ENCODE measurements at regions not wholly inside any gene's neighbourhood (a gene's known extent, or its start where the extent isn't known, plus 50 kb on each side); places are given as distances from the start of the nearest gene placed in this dataset.
A peak's percentile ranks its signal among the peaks of the same experiment; 100 is the strongest.

- ATAC-seq (no peak), DNase-seq (ENCODE audit: low spot score) (no peak)
Measured at GRCh38 chr10:130913844-130914243, 397.7 kb downstream of the TCERG1L start.

GRCh38 chr10:130914367-130914766 is 397.2 kb downstream of the TCERG1L start:
- ATAC-seq (no peak), DNase-seq (ENCODE audit: low spot score) (no peak)

DNA sequence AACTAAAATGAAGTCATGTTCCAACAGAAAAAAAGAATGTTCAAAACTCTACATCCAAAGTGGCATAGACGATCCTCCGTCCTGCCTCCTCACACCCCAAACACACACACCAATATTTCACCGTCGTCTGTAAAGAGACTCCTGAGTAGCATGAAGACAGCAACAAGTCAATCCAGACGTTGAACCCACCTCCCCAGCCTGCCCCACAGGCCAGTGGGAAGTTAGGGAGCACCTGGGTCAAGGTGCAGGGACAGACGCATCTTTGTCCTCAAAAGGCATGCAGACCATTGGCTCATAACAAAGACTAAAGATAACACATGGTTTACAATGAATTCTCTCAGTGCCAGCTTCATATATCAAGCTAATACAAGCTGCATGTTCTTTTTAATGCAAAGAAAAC is 396.5 kb downstream of the TCERG1L start:
- DNase-seq (ENCODE audit: low spot score), result no peak
- no peak for ATAC-seq

DNA sequence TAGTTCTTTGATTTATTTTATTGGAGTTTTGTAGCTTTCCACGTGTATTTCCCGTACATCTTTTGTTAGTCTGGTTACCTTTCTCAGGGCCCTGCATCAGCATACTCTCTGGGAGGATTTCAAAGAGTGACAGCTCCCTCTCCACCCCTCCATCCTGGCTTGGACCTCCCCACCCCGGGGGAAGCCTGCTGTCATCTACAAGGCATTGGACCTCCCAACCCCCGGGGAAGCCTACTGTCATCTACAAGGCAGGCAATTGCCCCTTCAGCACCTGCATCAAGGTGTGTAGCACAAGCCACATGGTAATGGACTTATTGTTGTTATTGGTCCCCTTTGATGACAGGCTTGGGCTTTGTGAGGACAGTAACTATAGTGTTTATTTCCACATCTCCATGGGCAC is 390.1 kb downstream of the TCERG1L start:
- ATAC-seq, result no peak
- DNase-seq (ENCODE audit: low spot score), result no peak

GRCh38 chr10:130921911-130922440 is 389.5 kb downstream of the TCERG1L start:
- ATAC-seq (no peak), DNase-seq (ENCODE audit: low spot score) (no peak)

GRCh38 chr10:130923596-130923995 is 387.9 kb downstream of the TCERG1L start:
- ATAC-seq (no peak), DNase-seq (ENCODE audit: low spot score) (no peak)

- DNase-seq (ENCODE audit: low spot score), result no peak
- peak; percentile 57 for ATAC-seq
Measured at GRCh38 chr10:130924138-130924819, 387.2 kb downstream of the TCERG1L start.

DNA sequence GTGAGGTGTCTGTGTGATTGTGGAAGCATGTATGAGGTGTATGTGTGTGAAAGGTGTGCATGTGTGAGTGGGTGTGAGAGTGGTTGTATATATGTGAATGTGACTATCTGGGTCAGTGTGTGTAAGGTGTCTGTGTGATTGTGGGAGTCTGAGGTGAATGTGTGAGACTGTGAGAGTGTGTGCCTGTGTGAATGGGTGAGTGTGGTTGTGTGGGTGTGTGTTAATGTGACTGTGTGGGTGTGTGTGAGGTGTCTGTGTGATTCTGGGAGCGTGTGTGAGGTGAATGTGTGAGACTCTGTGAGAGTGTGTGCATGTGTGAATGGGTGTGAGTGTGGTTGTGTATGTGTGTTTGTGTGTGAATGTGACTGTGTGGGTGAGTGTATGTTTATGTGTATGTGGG is 385.1 kb downstream of the TCERG1L start:
- no peak for DNase-seq (ENCODE audit: low spot score)
- ATAC-seq, result no peak

- DNase-seq (ENCODE audit: low spot score), result no peak
- ATAC-seq, result no peak
Measured at GRCh38 chr10:130927157-130927556, 384.4 kb downstream of the TCERG1L start.

DNA sequence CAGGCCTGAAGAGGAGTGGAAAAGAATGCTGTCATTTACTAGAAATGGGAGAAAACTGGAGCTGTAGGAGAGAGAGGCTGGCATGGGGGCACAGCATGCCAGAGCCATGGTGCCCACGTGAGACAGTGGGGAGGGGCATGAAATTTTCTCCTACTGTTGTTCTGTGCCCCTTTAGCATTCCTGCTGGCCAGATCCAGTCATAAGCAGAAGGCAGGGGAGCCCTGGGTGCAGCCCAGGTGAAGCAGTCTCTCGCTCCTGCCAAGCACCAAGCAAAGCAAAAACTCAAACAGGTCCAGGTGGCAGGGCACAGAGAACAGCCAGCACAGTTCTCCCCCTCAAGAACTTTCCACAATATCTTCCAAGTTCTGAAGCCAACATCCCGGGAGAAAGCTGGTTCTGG is 383.2 kb downstream of the TCERG1L start:
- ATAC-seq, result no peak
- DNase-seq (ENCODE audit: low spot score), result no peak

- no peak for DNase-seq (ENCODE audit: low spot score)
- ATAC-seq, result no peak
Measured at GRCh38 chr10:130929422-130930325, 381.8 kb downstream of the TCERG1L start.

DNA sequence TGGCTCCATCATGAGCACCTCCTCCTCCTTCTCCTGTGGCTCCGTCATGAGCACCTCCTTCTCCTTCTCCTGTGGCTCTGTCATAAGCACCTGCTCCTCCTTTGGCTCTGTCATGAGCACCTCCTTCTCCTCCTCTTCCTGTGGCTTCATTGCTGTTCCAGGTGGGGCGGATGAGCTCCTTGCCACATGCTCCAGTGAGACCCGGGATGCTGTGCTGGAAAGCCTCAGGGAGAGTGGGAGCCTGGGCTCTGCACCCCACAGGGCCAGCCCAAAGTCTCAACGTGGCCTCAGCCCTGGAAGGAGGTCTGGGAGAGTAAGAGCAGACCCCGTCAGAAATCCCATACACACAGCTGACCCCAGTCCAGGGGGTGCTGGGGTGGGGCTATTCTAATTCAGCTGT is 380.7 kb downstream of the TCERG1L start:
- no peak for ATAC-seq

DNA sequence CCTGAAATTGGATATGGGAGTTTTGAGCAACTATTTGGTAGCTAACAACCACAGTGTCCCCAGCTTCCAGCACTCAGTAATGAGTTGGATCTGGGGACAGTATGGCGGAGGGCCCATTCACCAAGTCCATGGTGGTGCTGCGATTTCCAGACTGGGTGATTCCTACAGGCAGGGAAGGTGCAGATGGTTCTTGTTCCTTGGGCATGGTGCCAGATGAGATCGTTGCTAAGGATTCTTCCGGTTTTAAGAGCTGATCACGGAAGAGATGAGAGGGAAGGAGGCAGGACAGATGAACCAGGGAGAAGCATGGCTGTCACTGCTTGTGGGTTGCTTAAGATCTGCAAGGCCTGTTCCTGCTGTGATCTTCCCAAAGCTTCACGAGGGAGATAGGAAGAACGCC is 380.3 kb downstream of the TCERG1L start:
- DNase-seq (ENCODE audit: low spot score) (no peak), ATAC-seq (no peak)

More for the DNA sequence above, 380.7 kb downstream of the TCERG1L start:
- DNase-seq (ENCODE audit: low spot score), result no peak

GRCh38 chr10:130932326-130933007 is 379.1 kb downstream of the TCERG1L start:
- ATAC-seq (no peak), DNase-seq (ENCODE audit: low spot score) (no peak)

- DNase-seq (ENCODE audit: low spot score), result no peak
- no peak for ATAC-seq
Measured at GRCh38 chr10:130933008-130933390, 378.5 kb downstream of the TCERG1L start.

- DNase-seq (ENCODE audit: low spot score) (no peak), ATAC-seq (no peak)
Measured at GRCh38 chr10:130934293-130935127, 377.0 kb downstream of the TCERG1L start.

DNA sequence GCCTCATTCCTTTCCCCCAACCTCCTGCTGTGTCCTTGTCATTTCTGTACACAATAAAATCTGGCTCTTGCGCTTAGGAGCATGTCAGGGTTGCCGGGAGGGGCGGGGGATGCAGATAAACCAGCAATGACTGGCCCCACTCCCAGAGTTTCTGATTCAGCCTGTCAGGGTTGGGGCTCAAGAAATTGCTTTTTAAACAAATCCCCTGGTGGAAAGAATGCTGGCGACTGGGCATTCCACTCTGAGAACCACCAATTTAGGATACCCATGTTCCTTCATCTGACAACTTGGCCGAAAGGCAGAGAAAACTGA is 376.4 kb downstream of the TCERG1L start:
- peak; percentile 13 for ATAC-seq
- no peak for DNase-seq (ENCODE audit: low spot score)

DNA sequence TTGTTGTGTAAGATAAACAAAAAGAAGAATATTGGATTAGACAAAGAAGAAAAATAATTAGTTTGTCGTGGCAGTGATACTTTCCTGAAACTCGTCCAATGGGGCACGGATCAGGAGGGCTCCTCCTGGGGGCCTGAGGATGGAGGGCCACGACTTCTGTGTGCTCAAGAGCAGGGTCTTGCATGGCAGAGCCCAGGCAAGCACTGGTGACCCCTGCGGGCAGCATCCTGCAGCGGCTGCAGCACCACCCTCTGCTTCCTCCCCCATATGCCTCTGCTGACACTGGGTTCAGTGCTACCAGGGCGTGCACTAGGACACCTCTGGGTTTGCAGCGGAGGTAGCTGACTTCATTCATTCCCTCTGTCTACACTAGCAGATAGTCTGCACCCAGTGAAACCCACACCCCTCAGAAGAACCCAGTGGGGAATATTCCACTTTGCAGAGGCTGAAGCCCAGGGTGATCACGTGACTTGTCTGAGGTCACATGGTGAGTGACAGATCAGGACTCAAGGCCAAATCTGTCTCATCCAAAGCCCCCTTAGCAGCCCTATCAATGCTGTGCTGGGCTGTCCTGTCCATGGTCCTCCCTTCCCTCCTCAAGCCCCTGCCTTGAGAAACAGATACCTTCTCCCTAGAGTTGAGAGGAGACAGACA is 375.5 kb downstream of the TCERG1L start:
- ATAC-seq (no peak), DNase-seq (ENCODE audit: low spot score) (no peak)

DNA sequence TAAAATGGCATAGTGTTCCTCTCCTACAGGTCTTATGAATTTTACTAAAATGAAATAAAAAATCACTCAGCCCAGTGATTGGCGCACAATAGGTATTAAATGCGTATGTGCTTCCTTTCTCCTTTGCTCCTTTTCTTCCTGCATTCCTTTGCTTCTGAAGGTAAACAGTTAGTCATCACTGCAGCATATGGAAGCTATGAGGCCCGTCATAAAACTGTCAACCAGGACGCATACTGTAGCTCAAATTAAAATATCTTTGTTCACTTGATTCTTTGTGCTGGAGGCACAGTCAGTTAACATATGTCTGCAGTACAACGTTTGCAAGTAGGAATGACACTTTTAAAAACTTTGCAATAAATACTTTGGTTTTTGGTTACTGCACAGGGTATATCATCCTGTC is 374.7 kb downstream of the TCERG1L start:
- DNase-seq (ENCODE audit: low spot score) (no peak), ATAC-seq (no peak)

- ATAC-seq (no peak), DNase-seq (ENCODE audit: low spot score) (no peak)
Measured at GRCh38 chr10:130938051-130938450, 373.5 kb downstream of the TCERG1L start.

Data from left lobe of liver (tissue), 2 donors.